ENCODE measurements at regions not wholly inside any gene's neighbourhood (a gene's known extent, or its start where the extent isn't known, plus 50 kb on each side); places are given as distances from the start of the nearest gene placed in this dataset.

DNA sequence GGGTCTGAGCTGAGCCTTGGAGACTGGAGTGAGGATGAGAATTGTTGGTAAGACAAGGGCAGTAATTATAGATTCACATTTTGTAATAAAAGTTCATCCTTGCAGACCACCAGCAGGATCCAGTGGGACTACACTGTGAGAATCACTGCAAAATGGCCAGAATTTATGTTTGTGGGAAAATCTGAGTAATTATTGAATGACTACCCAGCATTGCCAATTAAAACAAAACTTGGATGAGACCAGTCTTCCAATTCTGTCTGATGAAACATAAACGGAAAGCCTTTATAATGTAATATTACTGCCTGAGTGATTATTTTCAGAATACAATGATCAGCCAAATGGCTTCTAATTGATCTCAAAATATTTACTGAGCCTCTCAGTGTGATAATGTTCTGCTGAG is 323.3 kb upstream of the C2CD4B start:
- TF ChIP-seq, protein P1, sequence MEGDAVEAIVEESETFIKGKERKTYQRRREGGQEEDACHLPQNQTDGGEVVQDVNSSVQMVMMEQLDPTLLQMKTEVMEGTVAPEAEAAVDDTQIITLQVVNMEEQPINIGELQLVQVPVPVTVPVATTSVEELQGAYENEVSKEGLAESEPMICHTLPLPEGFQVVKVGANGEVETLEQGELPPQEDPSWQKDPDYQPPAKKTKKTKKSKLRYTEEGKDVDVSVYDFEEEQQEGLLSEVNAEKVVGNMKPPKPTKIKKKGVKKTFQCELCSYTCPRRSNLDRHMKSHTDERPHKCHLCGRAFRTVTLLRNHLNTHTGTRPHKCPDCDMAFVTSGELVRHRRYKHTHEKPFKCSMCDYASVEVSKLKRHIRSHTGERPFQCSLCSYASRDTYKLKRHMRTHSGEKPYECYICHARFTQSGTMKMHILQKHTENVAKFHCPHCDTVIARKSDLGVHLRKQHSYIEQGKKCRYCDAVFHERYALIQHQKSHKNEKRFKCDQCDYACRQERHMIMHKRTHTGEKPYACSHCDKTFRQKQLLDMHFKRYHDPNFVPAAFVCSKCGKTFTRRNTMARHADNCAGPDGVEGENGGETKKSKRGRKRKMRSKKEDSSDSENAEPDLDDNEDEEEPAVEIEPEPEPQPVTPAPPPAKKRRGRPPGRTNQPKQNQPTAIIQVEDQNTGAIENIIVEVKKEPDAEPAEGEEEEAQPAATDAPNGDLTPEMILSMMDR (IDR thresholded peaks at IDR 0.05; ENCODE audit: low read depth, low read length): no peak
- TF ChIP-seq EZH2phosphoT487 (IDR thresholded peaks at IDR 0.05; ENCODE audit: low read depth): no peak

Data from OCI-LY3 (cell line).